H1 (cell line): ENCODE measurements at regions not wholly inside any gene's neighbourhood (a gene's known extent, or its start where the extent isn't known, plus 50 kb on each side); places are given as distances from the start of the nearest gene placed in this dataset.

Experiments used
- CTCF ChIA-PET: fragments of 300-600 bp; sonication (Branson Sonifier 250); formaldehyde crosslinking; loops from one replicate; lab custom pipeline; 2021; ENCODE audit not compliant: partially characterized antibody; lab: Charles Lee
- POLR2A ChIA-PET: fragments of 300-600 bp; sonication (Branson Sonifier 250); formaldehyde crosslinking; loops from one replicate; lab custom pipeline; 2021; ENCODE audit warnings: inconsistent platforms; ENCODE audit not compliant: partially characterized antibody; lab: Charles Lee
- DNase-seq, 2 experiments: peaks; one replicate each; pipeline versions ENCODE4 v3.0.0 to v3.0.0-alpha.2; 2010 to 2022; ENCODE audit warnings: low spot score in 2 of 2, low read depth in 1 of 2, mixed read lengths in 1 of 2
- FAIRE-seq: peaks from 2 replicates; lab custom pipeline; 2011; peaks lifted over from hg19 to GRCh38; lab: Jason Lieb, UNC
- H2AFZ ChIP-seq: 2 replicates; pipeline ENCODE4 v1.8.1; 2012; ENCODE audit warnings: low read length, inconsistent platforms
- H2AK5ac ChIP-seq: 2 replicates; pipeline ENCODE4 v1.6.1; 2013; ENCODE audit warnings: low read depth, low read length
- H2BK120ac ChIP-seq: replicated peaks from 2 replicates; pipeline ENCODE3; 2013; ENCODE audit warnings: low read depth, low read length, inconsistent platforms
- H2BK12ac ChIP-seq: 2 replicates; pipeline ENCODE4 v1.6.1; 2013; ENCODE audit warnings: low read depth, low read length
- H2BK15ac ChIP-seq: 2 replicates; pipeline ENCODE4 v1.6.1; 2013; ENCODE audit warnings: low read length
- H2BK20ac ChIP-seq: 2 replicates; pipeline ENCODE4 v1.6.1; 2013; ENCODE audit warnings: low read length
- H2BK5ac ChIP-seq: 2 replicates; pipeline ENCODE4 v1.6.1; 2013; ENCODE audit warnings: low read depth, low read length
- H3K14ac ChIP-seq: 2 replicates; pipeline ENCODE4 v1.6.1; 2013; ENCODE audit warnings: inconsistent platforms; ENCODE audit not compliant: insufficient read length
- H3K18ac ChIP-seq: 2 replicates; pipeline ENCODE4 v1.6.1; 2013; ENCODE audit warnings: low read length; ENCODE audit errors: extremely low read depth
- H3K23ac ChIP-seq: 2 replicates; pipeline ENCODE4 v1.6.1; 2013; ENCODE audit warnings: inconsistent platforms; ENCODE audit not compliant: insufficient read length
- H3K23me2 ChIP-seq: 2 replicates; pipeline ENCODE4 v1.6.1; 2013; ENCODE audit warnings: low read depth, low read length
- H3K27ac ChIP-seq: 2 replicates; pipeline ENCODE4 v1.6.1; 2011; ENCODE audit warnings: low read depth, low read length, inconsistent platforms
- H3K27me3 ChIP-seq, 4 experiments: replicated peaks in 1 of 4; 1 replicate in 1 of 4; 2 replicates in 3 of 4; pipeline versions ENCODE4 v1.6.1 to v1.8.1; 2011 to 2013; ENCODE audit warnings: low read length in 3 of 4, mild to moderate bottlenecking in 3 of 4, inconsistent platforms in 2 of 4, mixed read lengths in 2 of 4, moderate library complexity in 1 of 4; ENCODE audit not compliant: control insufficient read depth in 3 of 4, insufficient read depth in 3 of 4; ENCODE audit errors: extremely low read depth in 1 of 4
- H3K36me3 ChIP-seq, 4 experiments: 2 replicates each; pipeline versions ENCODE4 v1.6.1 to v1.8.1; 2011 to 2013; ENCODE audit warnings: mild to moderate bottlenecking in 4 of 4, low read length in 3 of 4, moderate library complexity in 2 of 4, control low read depth in 1 of 4, inconsistent platforms in 1 of 4; ENCODE audit not compliant: insufficient read depth in 4 of 4, control insufficient read depth in 2 of 4
- H3K4ac ChIP-seq: replicated peaks from 2 replicates; pipeline ENCODE3; 2013; ENCODE audit warnings: low read length, low read depth, mixed read lengths, inconsistent platforms; ENCODE audit not compliant: insufficient read length
- H3K4me1 ChIP-seq, 4 experiments: replicated peaks in 1 of 4; 1 replicate in 1 of 4; 2 replicates in 3 of 4; pipeline versions ENCODE4 v1.6.1 to v1.8.1; 2011 to 2013; ENCODE audit warnings: low read length in 3 of 4, inconsistent platforms in 2 of 4, mixed read lengths in 1 of 4; ENCODE audit not compliant: insufficient read depth in 4 of 4, control insufficient read depth in 3 of 4
- H3K4me2 ChIP-seq, 2 experiments: 2 replicates each; pipeline versions ENCODE4 v1.6.1 to v1.8.1; 2011 to 2013; ENCODE audit warnings: low read depth in 2 of 2, low read length in 2 of 2, control low read depth in 1 of 2, inconsistent platforms in 1 of 2, mild to moderate bottlenecking in 1 of 2; ENCODE audit not compliant: insufficient read depth in 1 of 2
- H3K4me3 ChIP-seq, 4 experiments: fragments of 200-600, 300-600 bp in 1 of 4; sonication (generic), shearing (Covaris generic), sonication (Bioruptor Twin) in 1 of 4; 2 replicates each; pipeline versions ENCODE4 v1.5.1 to v1.8.1; 2011 to 2016; ENCODE audit warnings: low read length in 4 of 4, low read depth in 3 of 4, control low read depth in 2 of 4, inconsistent platforms in 2 of 4, mild to moderate bottlenecking in 2 of 4, mixed read lengths in 1 of 4, moderate library complexity in 1 of 4; ENCODE audit not compliant: insufficient read depth in 2 of 4; ENCODE audit errors: extremely low read depth in 1 of 4
- H3K56ac ChIP-seq: replicated peaks from 2 replicates; pipeline ENCODE3; 2013; ENCODE audit warnings: low read depth, mild to moderate bottlenecking, mixed read lengths, low read length, inconsistent platforms; ENCODE audit not compliant: insufficient read length
- H3K79me1 ChIP-seq: 2 replicates; pipeline ENCODE4 v1.6.1; 2013; ENCODE audit warnings: low read depth, low read length, control low read depth
- H3K79me2 ChIP-seq, 2 experiments: 2 replicates each; pipeline versions ENCODE4 v1.6.1 to v1.8.1; 2012 to 2013; ENCODE audit warnings: low read length in 2 of 2, mild to moderate bottlenecking in 2 of 2, inconsistent platforms in 1 of 2; ENCODE audit not compliant: insufficient read depth in 2 of 2, control insufficient read depth in 1 of 2
- H3K9ac ChIP-seq, 4 experiments: replicated peaks in 1 of 4; 1 replicate in 1 of 4; 2 replicates in 3 of 4; pipeline versions ENCODE4 v1.6.1 to v1.8.1; 2011 to 2013; ENCODE audit warnings: low read depth in 3 of 4, low read length in 3 of 4, control low read depth in 2 of 4, mild to moderate bottlenecking in 2 of 4, moderate library complexity in 2 of 4, inconsistent platforms in 1 of 4; ENCODE audit errors: extremely low read depth in 1 of 4
- H3K9me3 ChIP-seq, 2 experiments: 2 replicates each; pipeline versions ENCODE4 v1.6.1 to v1.8.1; 2012 to 2013; ENCODE audit warnings: mild to moderate bottlenecking in 2 of 2, moderate library complexity in 2 of 2, control low read depth in 1 of 2, inconsistent platforms in 1 of 2, low read depth in 1 of 2, low read length in 1 of 2, mixed read lengths in 1 of 2; ENCODE audit not compliant: insufficient read depth in 2 of 2
- H4K20me1 ChIP-seq, 2 experiments: replicated peaks in 1 of 2; 2 replicates each; pipeline versions ENCODE3 to v1.8.1; 2011 to 2013; ENCODE audit warnings: inconsistent platforms in 2 of 2, low read length in 2 of 2, mild to moderate bottlenecking in 1 of 2; ENCODE audit not compliant: insufficient read depth in 2 of 2, control insufficient read depth in 1 of 2
- H4K5ac ChIP-seq: 2 replicates; pipeline ENCODE4 v1.6.1; 2013; ENCODE audit warnings: low read length, low read depth, mixed read lengths, inconsistent platforms; ENCODE audit not compliant: insufficient read length
- H4K8ac ChIP-seq: 2 replicates; pipeline ENCODE4 v1.8.0; 2013; ENCODE audit warnings: mild to moderate bottlenecking, moderate library complexity, low read length, inconsistent platforms; ENCODE audit not compliant: insufficient read depth; ENCODE audit errors: extremely low read depth
- H4K91ac ChIP-seq: replicated peaks from 2 replicates; pipeline ENCODE3; 2013; ENCODE audit warnings: low read length, mixed read lengths, inconsistent platforms; ENCODE audit not compliant: insufficient read length
- CEBPB ChIP-seq: IDR thresholded peaks from 2 replicates; pipeline ENCODE4 v1.6.1; 2012; ENCODE audit warnings: low read depth, low read length
- FOSL1 ChIP-seq: IDR thresholded peaks from 2 replicates; pipeline ENCODE4 v1.6.1; 2011; ENCODE audit warnings: mild to moderate bottlenecking, low read depth, low read length, moderate library complexity; ENCODE audit not compliant: insufficient read depth
- RNF2 ChIP-seq: fragments of 200-900, 300-1000 bp; sonication (generic); IDR thresholded peaks from 2 replicates; pipeline ENCODE4 v1.7.1; 2016; ENCODE audit warnings: borderline replicate concordance, low read depth, mild to moderate bottlenecking, antibody characterized with exemption, low read length; ENCODE audit not compliant: poor library complexity, severe bottlenecking; ENCODE audit errors: missing control alignments
- SIN3A ChIP-seq, 2 experiments: IDR thresholded peaks in 1 of 2; conservative IDR thresholded peaks in 1 of 2; 2 replicates each; pipeline ENCODE4 v1.6.1; 2011 to 2012; ENCODE audit warnings: low read length in 2 of 2, improper control_type of control experiment in 1 of 2, low read depth in 1 of 2, mild to moderate bottlenecking in 1 of 2
- SRF ChIP-seq: IDR thresholded peaks from 2 replicates; pipeline ENCODE4 v1.6.1; 2011; ENCODE audit warnings: mild to moderate bottlenecking, low read depth, low read length, moderate library complexity
- WGBS, 2 experiments: shearing (Covaris generic) in 1 of 2; methylation state at CpG; one replicate each; pipeline versions ENCODE4 v1.1.6 to v1.1.7; 2013 to 2015; ENCODE audit warnings: low lambda C conversion rate in 2 of 2, mixed read lengths in 2 of 2, inconsistent platforms in 1 of 2, low coverage in 1 of 2, missing lambda C conversion rate in 1 of 2; ENCODE audit not compliant: insufficient replicate concordance in 2 of 2, insufficient coverage in 1 of 2, insufficient read length in 1 of 2; ENCODE audit errors: extremely low coverage in 1 of 2, missing lambda C conversion rate in 1 of 2; 5-methylcytosine and 5-hydroxymethylcytosine counted together

GRCh38 chr3:168998792-168999191 lies 664.7 kb downstream of the MECOM start:
- no peak overlapping the region for H2BK12ac ChIP-seq
- H3K27ac ChIP-seq, result no peak overlapping the region
- ChIA-PET POLR2A (no interaction called here), CTCF (interaction anchor here (0.6 kb wide), 1 partner anchor 83 kb away, joined by 3 read pairs; no protein-coding TSS in a partner anchor)
- WGBS, 2 experiments, result 78% methylated on average over 3 of the region's 3 CpGs; no CpG with 5 or more reads in 1 of the 2 experiments
- peaks cover 0 to 11% (median 4%) of the 10 kb centered on the region in 4 experiments; a peak in 5 of 7 replicates for H3K4me1 ChIP-seq
- FAIRE-seq (no peak), DNase-seq (no peak)
- H3K56ac ChIP-seq, result no peak overlapping the region
- H4K8ac ChIP-seq, result no peak overlapping the region
- no peak overlapping the region for H2AFZ ChIP-seq
- H3K79me1 ChIP-seq, result no peaks in the 10 kb centered on the region
- no peaks in the 10 kb centered on the region for H3K79me2 ChIP-seq
- H3K9ac ChIP-seq, result no peak overlapping the region
- H3K23ac ChIP-seq, result no peak overlapping the region
- no peak overlapping the region for H4K91ac ChIP-seq
- no peaks in the 10 kb centered on the region for H3K9me3 ChIP-seq
- H3K14ac ChIP-seq, result no peak overlapping the region
- H4K20me1 ChIP-seq, result no peaks in the 10 kb centered on the region
- no peak overlapping the region for H3K4ac ChIP-seq
- H2BK120ac ChIP-seq, result no peak overlapping the region
- H3K4me2 ChIP-seq, result no peak overlapping the region
- H3K4me3 ChIP-seq, result no peak overlapping the region
- no peak overlapping the region for H2AK5ac ChIP-seq
- H2BK15ac ChIP-seq, result no peak overlapping the region
- H4K5ac ChIP-seq, result no peak overlapping the region
- H3K18ac ChIP-seq, result no peak overlapping the region
- no peak overlapping the region for H2BK5ac ChIP-seq
- no peaks in the 10 kb centered on the region for H3K36me3 ChIP-seq
- H3K27me3 ChIP-seq, result no peaks in the 10 kb centered on the region
- H3K23me2 ChIP-seq, result no peaks in the 10 kb centered on the region
- H2BK20ac ChIP-seq, result no peak overlapping the region
- TF ChIP-seq FOSL1 (no peak), SRF (no peak), RNF2 (no peak), CEBPB (no peak), SIN3A (conservative IDR thresholded peaks at IDR 0.05 in 1 of 2, IDR thresholded peaks at IDR 0.05 in 1 of 2; ENCODE audit: low read depth in 1 of 2, low read length in 2 of 2) (no peak)
